ENCODE measurements at regions not wholly inside any gene's neighbourhood (a gene's known extent, or its start where the extent isn't known, plus 50 kb on each side); places are given as distances from the start of the nearest gene placed in this dataset.

DNA sequence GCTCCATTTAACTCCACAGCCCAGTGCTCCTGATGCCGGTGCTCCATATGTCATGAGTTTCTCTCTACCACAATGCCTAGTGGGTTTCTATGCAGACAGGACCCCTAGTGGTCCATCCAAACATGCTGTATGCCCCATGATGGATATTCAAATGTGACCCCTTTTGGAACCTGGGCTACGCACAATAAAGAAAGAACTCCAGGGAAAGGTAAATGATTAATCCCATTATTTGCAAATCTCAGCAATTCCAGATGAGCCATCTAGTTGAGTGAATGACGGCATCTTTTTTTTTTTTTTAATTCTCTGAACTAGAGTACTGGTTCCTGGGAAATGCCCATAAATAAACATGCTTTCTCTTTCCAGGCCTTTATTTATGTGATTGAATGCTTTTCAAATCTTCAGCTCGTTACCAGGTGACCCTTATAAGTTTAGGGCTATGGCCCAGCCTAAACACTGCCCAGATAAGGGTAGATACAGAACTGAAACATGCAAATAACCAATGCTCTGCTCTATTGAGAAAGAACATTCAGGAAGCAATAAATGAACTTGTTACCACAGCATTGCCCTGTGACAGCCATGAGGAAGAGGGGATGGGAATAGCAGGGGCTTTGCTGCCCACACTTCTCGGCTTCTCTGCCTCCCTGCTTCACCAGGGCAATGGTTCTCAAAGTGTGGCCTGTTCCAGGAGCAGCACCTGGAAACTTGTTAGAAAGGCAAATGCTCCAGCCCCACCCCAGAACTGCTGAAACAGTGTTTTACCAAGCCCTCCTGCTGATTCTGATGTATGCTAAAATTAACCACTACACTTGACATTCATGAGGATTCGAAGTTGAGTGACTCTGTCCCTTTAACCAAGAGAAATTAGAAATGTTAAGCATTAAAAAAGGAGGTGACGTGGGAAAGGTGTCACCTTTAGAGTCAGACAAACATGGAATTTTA lies 151.7 kb downstream of the SEC16B start:
- Histone ChIP-seq H3K36me3 (ENCODE audit: low read length) (no peaks in the 10 kb centered on the region), H3K27ac (ENCODE audit: low read depth, low read length) (no peak overlapping the region), H3K4me2 (ENCODE audit: low read depth, low read length, poor library complexity, severe bottlenecking) (no peak overlapping the region), H3K27me3 (ENCODE audit: low read length) (no peaks in the 10 kb centered on the region), H3K79me2 (ENCODE audit: insufficient read depth, low read length) (no peaks in the 10 kb centered on the region), H3F3A (ENCODE audit: insufficient read depth) (no peaks in the 10 kb centered on the region), H3K9me3 (ENCODE audit: insufficient read depth, low read length) (no peaks in the 10 kb centered on the region), H2AFZ (ENCODE audit: low read depth, low read length, severe bottlenecking) (no peak overlapping the region), H4K20me1 (ENCODE audit: low read depth, low read length) (no peaks in the 10 kb centered on the region), H3K9ac (ENCODE audit: low read length) (no peak overlapping the region), H3K9me2 (replicated peaks; ENCODE audit: insufficient read depth, low read length) (no peaks in the 10 kb centered on the region), H3K4me3 (ENCODE audit: insufficient read depth, low read length, poor library complexity, severe bottlenecking) (no peak overlapping the region)
- TF ChIP-seq, protein P1, sequence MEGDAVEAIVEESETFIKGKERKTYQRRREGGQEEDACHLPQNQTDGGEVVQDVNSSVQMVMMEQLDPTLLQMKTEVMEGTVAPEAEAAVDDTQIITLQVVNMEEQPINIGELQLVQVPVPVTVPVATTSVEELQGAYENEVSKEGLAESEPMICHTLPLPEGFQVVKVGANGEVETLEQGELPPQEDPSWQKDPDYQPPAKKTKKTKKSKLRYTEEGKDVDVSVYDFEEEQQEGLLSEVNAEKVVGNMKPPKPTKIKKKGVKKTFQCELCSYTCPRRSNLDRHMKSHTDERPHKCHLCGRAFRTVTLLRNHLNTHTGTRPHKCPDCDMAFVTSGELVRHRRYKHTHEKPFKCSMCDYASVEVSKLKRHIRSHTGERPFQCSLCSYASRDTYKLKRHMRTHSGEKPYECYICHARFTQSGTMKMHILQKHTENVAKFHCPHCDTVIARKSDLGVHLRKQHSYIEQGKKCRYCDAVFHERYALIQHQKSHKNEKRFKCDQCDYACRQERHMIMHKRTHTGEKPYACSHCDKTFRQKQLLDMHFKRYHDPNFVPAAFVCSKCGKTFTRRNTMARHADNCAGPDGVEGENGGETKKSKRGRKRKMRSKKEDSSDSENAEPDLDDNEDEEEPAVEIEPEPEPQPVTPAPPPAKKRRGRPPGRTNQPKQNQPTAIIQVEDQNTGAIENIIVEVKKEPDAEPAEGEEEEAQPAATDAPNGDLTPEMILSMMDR (IDR thresholded peaks at IDR 0.05; ENCODE audit: insufficient read depth, low read length, poor library complexity, severe bottlenecking): no peak
- TF ChIP-seq EZH2phosphoT487 (conservative IDR thresholded peaks at IDR 0.05; ENCODE audit: low read length): no peak

DNA sequence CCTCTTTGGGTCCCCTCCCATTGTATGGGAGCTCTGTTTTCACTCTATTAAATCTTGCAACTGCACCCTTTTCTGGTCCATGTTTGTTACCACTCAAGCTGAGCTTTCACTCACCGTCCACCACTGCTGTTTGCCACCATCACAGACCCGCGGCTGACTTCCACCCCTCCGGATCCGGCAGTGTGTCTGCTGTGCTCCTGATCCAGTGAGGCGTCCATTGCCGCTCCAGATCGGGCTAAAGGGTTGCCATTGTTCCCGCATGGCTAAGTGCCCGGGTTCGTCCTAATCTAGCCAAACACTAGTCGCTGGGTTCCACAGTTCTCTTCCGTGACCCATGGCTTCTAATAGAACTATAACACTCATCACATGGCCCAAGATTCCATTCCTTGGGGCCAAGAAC lies 157.2 kb downstream of the SEC16B start:
- no peaks in the 10 kb centered on the region for H3K27me3 ChIP-seq (ENCODE audit: low read length)
- no peak overlapping the region for H3K4me2 ChIP-seq (ENCODE audit: low read depth, low read length, poor library complexity, severe bottlenecking)
- TF ChIP-seq, protein P1 (IDR thresholded peaks at IDR 0.05; ENCODE audit: insufficient read depth, low read length, poor library complexity, severe bottlenecking): no peak
- TF ChIP-seq EZH2phosphoT487 (conservative IDR thresholded peaks at IDR 0.05; ENCODE audit: low read length): no peak
- H3K27ac ChIP-seq (ENCODE audit: low read depth, low read length): no peak overlapping the region
- no peaks in the 10 kb centered on the region for H4K20me1 ChIP-seq (ENCODE audit: low read depth, low read length)
- no peak overlapping the region for H3K4me3 ChIP-seq (ENCODE audit: insufficient read depth, low read length, poor library complexity, severe bottlenecking)
- no peaks in the 10 kb centered on the region for H3K9me3 ChIP-seq (ENCODE audit: insufficient read depth, low read length)
- H3K36me3 ChIP-seq (ENCODE audit: low read length): no peaks in the 10 kb centered on the region
- no peak overlapping the region for H3K9ac ChIP-seq (ENCODE audit: low read length)
- no peaks in the 10 kb centered on the region for H3K9me2 ChIP-seq (replicated peaks; ENCODE audit: insufficient read depth, low read length)
- no peak overlapping the region for H2AFZ ChIP-seq (ENCODE audit: low read depth, low read length, severe bottlenecking)
- no peaks in the 10 kb centered on the region for H3K79me2 ChIP-seq (ENCODE audit: insufficient read depth, low read length)
- H3F3A ChIP-seq (ENCODE audit: insufficient read depth): no peaks in the 10 kb centered on the region

DNA sequence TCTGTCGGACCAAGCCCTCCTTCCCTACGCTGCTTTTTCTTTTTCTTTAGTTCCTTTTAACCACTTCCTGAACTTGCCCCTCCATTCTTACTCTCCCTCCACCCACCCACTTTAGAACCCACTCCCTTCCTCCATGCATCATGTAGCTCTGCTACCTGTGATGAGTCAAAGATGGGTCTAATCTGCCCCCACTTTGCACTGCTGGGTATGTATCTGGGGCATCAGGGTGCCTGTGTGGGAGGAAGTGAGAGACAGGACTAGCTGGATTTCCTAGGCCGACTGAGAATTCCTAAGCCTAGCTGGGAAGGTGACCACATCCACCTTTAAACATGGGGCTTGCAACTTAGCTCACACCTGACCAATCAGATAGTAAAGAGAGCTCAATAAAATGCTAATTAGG lies 157.7 kb downstream of the SEC16B start:
- no peak for TF ChIP-seq EZH2phosphoT487 (conservative IDR thresholded peaks at IDR 0.05; ENCODE audit: low read length)
- TF ChIP-seq, protein P1 (IDR thresholded peaks at IDR 0.05; ENCODE audit: insufficient read depth, low read length, poor library complexity, severe bottlenecking): no peak
- H3K4me2 ChIP-seq (ENCODE audit: low read depth, low read length, poor library complexity, severe bottlenecking): no peak overlapping the region
- no peaks in the 10 kb centered on the region for H4K20me1 ChIP-seq (ENCODE audit: low read depth, low read length)
- no peaks in the 10 kb centered on the region for H3F3A ChIP-seq (ENCODE audit: insufficient read depth)
- no peaks in the 10 kb centered on the region for H3K79me2 ChIP-seq (ENCODE audit: insufficient read depth, low read length)
- H3K36me3 ChIP-seq (ENCODE audit: low read length): no peaks in the 10 kb centered on the region
- H2AFZ ChIP-seq (ENCODE audit: low read depth, low read length, severe bottlenecking): no peak overlapping the region
- no peaks in the 10 kb centered on the region for H3K9me3 ChIP-seq (ENCODE audit: insufficient read depth, low read length)
- H3K27ac ChIP-seq (ENCODE audit: low read depth, low read length): no peak overlapping the region
- no peak overlapping the region for H3K9ac ChIP-seq (ENCODE audit: low read length)
- no peak overlapping the region for H3K4me3 ChIP-seq (ENCODE audit: insufficient read depth, low read length, poor library complexity, severe bottlenecking)
- H3K9me2 ChIP-seq (replicated peaks; ENCODE audit: insufficient read depth, low read length): no peaks in the 10 kb centered on the region
- H3K27me3 ChIP-seq (ENCODE audit: low read length): no peaks in the 10 kb centered on the region

All from SU-DHL-6 (cell line).